ENCODE measurements at regions not wholly inside any gene's neighbourhood (a gene's known extent, or its start where the extent isn't known, plus 50 kb on each side); places are given as distances from the start of the nearest gene placed in this dataset.
"Not testable (repeated sequence)": the region's sequence is repeated elsewhere in the genome, so short reads cannot be mapped to it uniquely, and the experiment has no call there.

DNA sequence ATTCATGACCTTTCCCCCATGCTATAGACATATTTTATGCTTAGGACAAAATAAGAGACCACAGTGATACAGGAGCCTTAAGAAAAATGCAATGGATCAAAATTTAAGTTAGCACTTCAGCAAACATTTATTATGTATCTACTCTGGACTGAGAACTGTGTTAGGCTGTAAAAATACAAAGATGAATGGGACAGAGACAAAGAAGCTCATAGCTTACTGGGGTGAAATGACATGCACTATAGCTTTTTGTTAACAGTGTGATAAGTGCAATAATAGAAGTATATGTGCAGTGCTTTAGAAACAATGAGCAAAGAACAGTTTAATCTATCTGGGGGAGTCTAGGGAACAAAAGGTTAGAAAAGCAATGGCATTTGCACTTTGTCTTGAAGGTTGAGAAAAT, 1543.1 kb downstream of the FAM181B start:
- H3K27ac ChIP-seq (ENCODE audit: low read length, poor library complexity, severe bottlenecking) = no peak overlapping the region
- no peak overlapping the region for H2AFZ ChIP-seq (ENCODE audit: low read depth, low read length)
- no peak overlapping the region for H2AK5ac ChIP-seq (ENCODE audit: low read length, severe bottlenecking)
- no peak overlapping the region for H2BK120ac ChIP-seq (ENCODE audit: low read depth, low read length)
- H3K4me3 ChIP-seq (ENCODE audit: insufficient read depth in 1 of 2, low read depth in 1 of 2, low read length in 2 of 2) = no peak overlapping the region
- no peak overlapping the region for H3K9ac ChIP-seq (ENCODE audit: low read length)
- peaks cover 12% of the 10 kb centered on the region for H3K9me3 ChIP-seq (ENCODE audit: control insufficient read depth, low read length)
- H3K23ac ChIP-seq (ENCODE audit: low read length in 2 of 2) = no peak overlapping the region
- H4K8ac ChIP-seq (ENCODE audit: low read length) = no peak overlapping the region
- no peak overlapping the region for H3K14ac ChIP-seq (ENCODE audit: low read length in 2 of 2)
- no peaks in the 10 kb centered on the region for H3K36me3 ChIP-seq (ENCODE audit: control insufficient read depth in 1 of 2, insufficient read depth in 2 of 2, low read depth in 1 of 2, low read length in 2 of 2)
- H3K79me1 ChIP-seq (replicated peaks; ENCODE audit: low read length, poor library complexity, severe bottlenecking) = no peaks in the 10 kb centered on the region
- H3K18ac ChIP-seq (ENCODE audit: low read depth in 1 of 2, low read length in 2 of 2) = no peak overlapping the region
- no peak overlapping the region for H2BK5ac ChIP-seq (ENCODE audit: low read depth, low read length, poor library complexity, severe bottlenecking)
- H2BK15ac ChIP-seq (ENCODE audit: low read depth, poor library complexity, severe bottlenecking) = no peak overlapping the region
- H2BK12ac ChIP-seq (ENCODE audit: low read length in 2 of 2) = no peak overlapping the region
- H3K4me1 ChIP-seq (ENCODE audit: control insufficient read depth, insufficient read depth, low read depth, low read length) = no peaks in the 10 kb centered on the region
- H4K91ac ChIP-seq (ENCODE audit: low read length) = no peak overlapping the region
- no peak for DNase-seq
- H3K4me2 ChIP-seq (ENCODE audit: low read length, poor library complexity, severe bottlenecking) = no peak overlapping the region
- no peaks in the 10 kb centered on the region for H3K27me3 ChIP-seq (ENCODE audit: control insufficient read depth in 1 of 2, insufficient read depth in 1 of 2, low read length in 2 of 2)
- H3K4ac ChIP-seq (ENCODE audit: low read depth in 1 of 2, low read length in 2 of 2) = no peak overlapping the region

- H3K4me2 ChIP-seq (ENCODE audit: low read length, poor library complexity, severe bottlenecking); H2BK120ac ChIP-seq (ENCODE audit: low read depth, low read length); H2BK12ac ChIP-seq (ENCODE audit: low read length in 2 of 2); H3K4me1 ChIP-seq (ENCODE audit: control insufficient read depth, insufficient read depth, low read depth, low read length); H3K4ac ChIP-seq (ENCODE audit: low read depth in 1 of 2, low read length in 2 of 2); H2BK15ac ChIP-seq (ENCODE audit: low read depth, poor library complexity, severe bottlenecking); H3K14ac ChIP-seq (ENCODE audit: low read length in 2 of 2); H3K9ac ChIP-seq (ENCODE audit: low read length); H3K18ac ChIP-seq (ENCODE audit: low read depth in 1 of 2, low read length in 2 of 2); H2AFZ ChIP-seq (ENCODE audit: low read depth, low read length); H3K27ac ChIP-seq (ENCODE audit: low read length, poor library complexity, severe bottlenecking); H2BK5ac ChIP-seq (ENCODE audit: low read depth, low read length, poor library complexity, severe bottlenecking); H3K23ac ChIP-seq (ENCODE audit: low read length in 2 of 2); DNase-seq; H3K36me3 ChIP-seq (ENCODE audit: control insufficient read depth in 1 of 2, insufficient read depth in 2 of 2, low read depth in 1 of 2, low read length in 2 of 2); H4K8ac ChIP-seq (ENCODE audit: low read length); H3K27me3 ChIP-seq (ENCODE audit: control insufficient read depth in 1 of 2, insufficient read depth in 1 of 2, low read length in 2 of 2); H2AK5ac ChIP-seq (ENCODE audit: low read length, severe bottlenecking); H3K79me1 ChIP-seq (replicated peaks; ENCODE audit: low read length, poor library complexity, severe bottlenecking); H4K91ac ChIP-seq (ENCODE audit: low read length); H3K4me3 ChIP-seq (ENCODE audit: insufficient read depth in 1 of 2, low read depth in 1 of 2, low read length in 2 of 2): not testable (repeated sequence)
- WGBS = 73% methylated on average over 4 of the region's 7 CpGs
- peaks cover 16% of the 10 kb centered on the region for H3K9me3 ChIP-seq (ENCODE audit: control insufficient read depth, low read length)
These were observed 1546.6 kb downstream of the FAM181B start for GRCh38 chr11:81187033-81187432.

- H3K79me1 ChIP-seq (replicated peaks; ENCODE audit: low read length, poor library complexity, severe bottlenecking) = no peaks in the 10 kb centered on the region
- no peak overlapping the region for H2BK15ac ChIP-seq (ENCODE audit: low read depth, poor library complexity, severe bottlenecking)
- no peak overlapping the region for H2BK120ac ChIP-seq (ENCODE audit: low read depth, low read length)
- no peak overlapping the region for H4K8ac ChIP-seq (ENCODE audit: low read length)
- no peak overlapping the region for H2AK5ac ChIP-seq (ENCODE audit: low read length, severe bottlenecking)
- H3K36me3 ChIP-seq (ENCODE audit: control insufficient read depth in 1 of 2, insufficient read depth in 2 of 2, low read depth in 1 of 2, low read length in 2 of 2) = no peaks in the 10 kb centered on the region
- no peaks in the 10 kb centered on the region for H3K9me3 ChIP-seq (ENCODE audit: control insufficient read depth, low read length)
- no peak overlapping the region for H3K27ac ChIP-seq (ENCODE audit: low read length, poor library complexity, severe bottlenecking)
- H3K4me2 ChIP-seq (ENCODE audit: low read length, poor library complexity, severe bottlenecking) = no peak overlapping the region
- H3K4me1 ChIP-seq (ENCODE audit: control insufficient read depth, insufficient read depth, low read depth, low read length) = no peaks in the 10 kb centered on the region
- no peak overlapping the region for H3K4ac ChIP-seq (ENCODE audit: low read depth in 1 of 2, low read length in 2 of 2)
- no peak overlapping the region for H2BK5ac ChIP-seq (ENCODE audit: low read depth, low read length, poor library complexity, severe bottlenecking)
- no peak overlapping the region for H4K91ac ChIP-seq (ENCODE audit: low read length)
- H3K27me3 ChIP-seq (ENCODE audit: control insufficient read depth in 1 of 2, insufficient read depth in 1 of 2, low read length in 2 of 2) = no peaks in the 10 kb centered on the region
- no peak overlapping the region for H3K23ac ChIP-seq (ENCODE audit: low read length in 2 of 2)
- no peak overlapping the region for H3K14ac ChIP-seq (ENCODE audit: low read length in 2 of 2)
- no peak overlapping the region for H2BK12ac ChIP-seq (ENCODE audit: low read length in 2 of 2)
- WGBS = 81% methylated on average over 2 of the region's 3 CpGs
- H3K18ac ChIP-seq (ENCODE audit: low read depth in 1 of 2, low read length in 2 of 2) = no peak overlapping the region
- H3K9ac ChIP-seq (ENCODE audit: low read length) = no peak overlapping the region
- no peak overlapping the region for H3K4me3 ChIP-seq (ENCODE audit: insufficient read depth in 1 of 2, low read depth in 1 of 2, low read length in 2 of 2)
- DNase-seq = no peak
- no peak overlapping the region for H2AFZ ChIP-seq (ENCODE audit: low read depth, low read length)
These were observed 1558.9 kb downstream of the FAM181B start for GRCh38 chr11:81174646-81175330.

DNA sequence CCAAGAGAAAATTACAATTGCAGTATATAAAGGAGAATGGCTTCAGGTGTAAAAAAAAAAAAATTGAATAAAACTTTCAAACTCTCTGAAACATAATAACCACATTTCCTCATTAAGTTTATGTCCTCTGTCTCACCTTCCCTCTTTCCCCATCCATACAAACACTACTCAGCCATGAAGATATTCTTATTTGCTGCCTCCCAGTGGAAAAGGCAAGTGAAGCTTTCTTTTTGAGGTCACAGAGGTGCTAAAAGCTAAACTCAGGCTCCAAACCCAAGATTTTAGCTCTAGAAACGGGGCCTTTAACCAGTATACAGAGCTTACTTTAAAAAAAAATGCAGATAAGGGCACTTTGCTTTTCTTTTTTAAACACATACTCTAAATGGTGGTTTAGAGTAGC, 1568.5 kb downstream of the FAM181B start:
- H3K79me1 ChIP-seq (replicated peaks; ENCODE audit: low read length, poor library complexity, severe bottlenecking) = no peaks in the 10 kb centered on the region
- H3K27ac ChIP-seq (ENCODE audit: low read length, poor library complexity, severe bottlenecking) = no peak overlapping the region
- H3K36me3 ChIP-seq (ENCODE audit: control insufficient read depth in 1 of 2, insufficient read depth in 2 of 2, low read depth in 1 of 2, low read length in 2 of 2) = no peaks in the 10 kb centered on the region
- H3K23ac ChIP-seq (ENCODE audit: low read length in 2 of 2) = no peak overlapping the region
- WGBS = no CpG with 5 or more reads among the region's 1 CpG
- no peaks in the 10 kb centered on the region for H3K4me1 ChIP-seq (ENCODE audit: control insufficient read depth, insufficient read depth, low read depth, low read length)
- no peak overlapping the region for H2BK15ac ChIP-seq (ENCODE audit: low read depth, poor library complexity, severe bottlenecking)
- no peak overlapping the region for H2BK5ac ChIP-seq (ENCODE audit: low read depth, low read length, poor library complexity, severe bottlenecking)
- no peak overlapping the region for H3K14ac ChIP-seq (ENCODE audit: low read length in 2 of 2)
- H2AK5ac ChIP-seq (ENCODE audit: low read length, severe bottlenecking) = no peak overlapping the region
- no peak overlapping the region for H2AFZ ChIP-seq (ENCODE audit: low read depth, low read length)
- no peak for DNase-seq
- no peaks in the 10 kb centered on the region for H3K9me3 ChIP-seq (ENCODE audit: control insufficient read depth, low read length)
- no peak overlapping the region for H3K18ac ChIP-seq (ENCODE audit: low read depth in 1 of 2, low read length in 2 of 2)
- H4K8ac ChIP-seq (ENCODE audit: low read length) = no peak overlapping the region
- no peak overlapping the region for H2BK12ac ChIP-seq (ENCODE audit: low read length in 2 of 2)
- no peaks in the 10 kb centered on the region for H3K27me3 ChIP-seq (ENCODE audit: control insufficient read depth in 1 of 2, insufficient read depth in 1 of 2, low read length in 2 of 2)
- H3K4me2 ChIP-seq (ENCODE audit: low read length, poor library complexity, severe bottlenecking) = no peak overlapping the region
- no peak overlapping the region for H3K4ac ChIP-seq (ENCODE audit: low read depth in 1 of 2, low read length in 2 of 2)
- no peak overlapping the region for H3K9ac ChIP-seq (ENCODE audit: low read length)
- H3K4me3 ChIP-seq (ENCODE audit: insufficient read depth in 1 of 2, low read depth in 1 of 2, low read length in 2 of 2) = no peak overlapping the region
- H4K91ac ChIP-seq (ENCODE audit: low read length) = no peak overlapping the region
- no peak overlapping the region for H2BK120ac ChIP-seq (ENCODE audit: low read depth, low read length)
